ENCODE measurements at regions not wholly inside any gene's neighbourhood (a gene's known extent, or its start where the extent isn't known, plus 50 kb on each side); places are given as distances from the start of the nearest gene placed in this dataset.

DNA sequence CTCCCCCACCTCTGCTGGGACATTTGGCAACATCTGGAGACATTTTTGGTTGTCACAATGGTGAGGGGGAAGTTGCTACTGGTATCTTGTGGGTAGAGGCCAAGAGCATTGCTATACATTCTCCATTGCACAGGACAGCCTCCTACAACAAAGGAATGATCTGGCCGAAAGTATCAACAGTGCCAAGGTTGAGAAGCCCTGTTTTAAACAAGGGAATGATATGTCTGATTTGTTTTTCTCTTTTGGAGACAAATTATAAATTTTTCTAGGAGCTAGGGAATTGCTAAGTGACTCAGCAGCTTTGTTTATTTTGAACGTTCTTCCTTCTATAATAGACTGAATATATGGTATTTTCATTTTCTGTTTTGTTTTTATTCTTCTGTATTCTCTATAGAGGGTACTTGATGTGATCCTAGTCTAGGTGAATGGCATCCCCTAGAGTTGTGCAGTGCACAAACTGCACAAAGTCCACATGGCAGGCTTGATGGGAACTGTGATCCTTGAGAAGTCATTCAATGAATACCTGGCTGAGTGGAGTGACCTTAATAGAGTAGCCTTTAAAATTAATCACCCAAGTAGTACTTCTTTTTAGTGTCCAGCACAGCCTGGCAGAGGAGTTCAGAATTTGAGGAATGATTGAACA, 288.6 kb upstream of the USP24 start:
- no peak for TF ChIP-seq POLR2A (IDR thresholded peaks at IDR 0.05; ENCODE audit: low read depth)
- no peak for TF ChIP-seq POLR2AphosphoS5 (IDR thresholded peaks at IDR 0.05)
